Stimulated activated CD8-positive, alpha-beta memory T cell treated with anti-CD3 and anti-CD28 coated beads, Interleukin-15, amount 100 ng/mL, for 24 hours (primary cell): ENCODE measurements at regions not wholly inside any gene's neighbourhood (a gene's known extent, or its start where the extent isn't known, plus 50 kb on each side); places are given as distances from the start of the nearest gene placed in this dataset.
"Not testable (repeated sequence)": the region's sequence is repeated elsewhere in the genome, so short reads cannot be mapped to it uniquely, and the experiment has no call there.

Experiments
- DNase-seq: peaks from one replicate; pipeline ENCODE4 v3.0.0-alpha.2; 2020; ENCODE audit warnings: low read depth

DNA sequence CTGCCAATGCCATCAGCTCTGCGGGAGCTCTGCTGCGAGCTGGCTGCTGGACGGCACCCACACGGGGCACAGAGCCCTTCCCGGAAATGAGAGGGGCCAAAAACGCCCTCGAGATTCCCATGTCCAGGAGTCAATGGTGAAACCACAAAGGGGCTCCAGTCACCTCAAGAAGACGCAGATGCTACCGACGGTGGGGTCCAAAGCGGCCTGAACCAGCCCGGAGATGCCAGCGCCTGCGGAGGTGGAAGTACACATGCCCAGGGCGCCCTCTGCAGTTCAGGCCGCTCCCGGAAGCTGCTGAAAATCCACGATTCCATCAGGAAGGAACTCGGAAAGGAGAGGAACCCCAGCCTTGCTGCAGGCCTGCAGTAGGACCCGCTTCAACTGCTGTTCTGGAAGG lies 82.4 kb upstream of the SELENOP start:
- DNase-seq: no peak

DNA sequence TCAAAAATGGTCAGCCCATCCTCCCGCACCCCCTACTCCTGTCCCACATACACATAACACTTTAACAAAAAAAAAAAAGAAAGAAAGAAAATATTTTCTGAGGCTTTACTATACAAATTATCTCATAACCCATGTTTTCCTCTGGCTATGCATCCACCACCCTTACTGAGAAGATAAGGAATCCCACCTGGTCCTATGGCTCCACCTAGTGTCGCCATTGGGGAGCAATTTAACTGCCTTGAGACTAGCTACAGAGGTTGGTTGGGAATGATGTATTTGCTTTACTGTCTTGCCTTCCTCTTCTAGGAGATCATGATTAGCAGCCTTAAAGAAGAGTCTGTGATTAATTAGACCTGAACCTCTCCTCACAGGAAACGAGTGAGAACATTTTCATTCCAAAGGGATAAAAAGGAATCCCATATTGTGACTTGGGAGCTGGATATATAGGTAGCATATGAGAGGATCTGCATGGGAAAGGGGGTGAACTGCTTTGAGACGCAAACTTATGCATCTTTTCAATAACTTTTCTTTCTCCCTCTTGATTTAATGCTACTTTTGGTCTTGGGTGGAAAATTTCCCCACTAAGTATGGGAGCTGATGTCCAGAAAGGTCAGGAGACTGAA lies 77.7 kb upstream of the SELENOP start:
- DNase-seq: peak; percentile 20

DNA sequence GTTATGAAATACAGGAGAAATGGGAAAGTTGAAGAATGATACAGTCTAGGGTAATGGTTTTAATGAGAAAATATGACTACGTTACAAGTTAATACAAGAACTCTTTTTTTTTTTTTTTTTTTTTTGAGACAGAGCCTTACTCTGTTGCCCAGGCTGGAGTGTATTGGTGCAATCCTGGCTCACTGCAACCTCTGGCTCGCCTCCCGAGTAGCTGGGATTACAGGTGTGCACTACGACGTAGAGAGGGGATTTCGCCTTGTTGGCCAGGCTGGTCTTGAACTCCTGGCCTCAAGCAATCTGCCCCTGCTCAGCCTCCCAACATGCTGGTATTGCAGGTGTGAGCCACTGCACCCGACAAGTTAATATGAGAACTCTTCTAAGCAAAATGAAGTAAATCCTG lies 77.1 kb upstream of the SELENOP start:
- no peak for DNase-seq

DNA sequence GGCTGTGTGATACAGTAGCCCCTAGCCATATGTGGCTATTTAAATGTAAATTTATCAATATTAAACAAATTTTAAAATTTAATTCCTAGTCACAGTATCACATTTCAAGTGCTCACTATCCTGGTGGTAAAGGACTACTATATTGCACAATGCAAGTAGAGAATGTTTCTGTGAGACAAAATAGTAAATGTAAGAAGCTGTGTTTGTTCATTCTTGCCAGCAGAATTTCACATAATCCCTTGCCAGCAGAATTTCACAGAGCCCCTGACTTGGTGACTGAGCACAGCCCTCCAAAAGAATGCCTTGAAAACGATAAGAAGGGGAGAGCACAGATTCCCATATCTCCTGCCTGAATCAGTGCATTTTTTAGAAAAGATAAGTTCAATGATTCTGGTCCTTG lies 75.9 kb upstream of the SELENOP start:
- DNase-seq: no peak

DNA sequence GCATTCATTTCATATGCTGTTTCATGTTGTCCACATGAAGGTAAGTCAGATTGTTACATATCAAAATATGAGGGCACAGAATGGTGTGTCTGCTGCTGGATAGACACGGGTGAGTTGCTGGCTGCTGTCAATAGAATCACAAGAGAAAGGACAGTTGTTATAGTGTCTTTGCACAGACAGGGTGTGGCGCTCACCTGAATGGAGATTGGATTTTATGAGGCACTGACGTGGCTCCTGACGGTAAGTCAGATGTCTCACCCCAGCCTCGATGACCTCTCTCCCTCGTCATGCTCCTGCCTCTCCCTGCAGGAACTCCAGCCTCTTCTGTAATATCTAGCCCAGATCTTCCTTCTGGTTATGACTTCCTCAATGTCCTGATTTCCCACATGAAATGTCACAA lies 75.4 kb upstream of the SELENOP start:
- no peak for DNase-seq

DNA sequence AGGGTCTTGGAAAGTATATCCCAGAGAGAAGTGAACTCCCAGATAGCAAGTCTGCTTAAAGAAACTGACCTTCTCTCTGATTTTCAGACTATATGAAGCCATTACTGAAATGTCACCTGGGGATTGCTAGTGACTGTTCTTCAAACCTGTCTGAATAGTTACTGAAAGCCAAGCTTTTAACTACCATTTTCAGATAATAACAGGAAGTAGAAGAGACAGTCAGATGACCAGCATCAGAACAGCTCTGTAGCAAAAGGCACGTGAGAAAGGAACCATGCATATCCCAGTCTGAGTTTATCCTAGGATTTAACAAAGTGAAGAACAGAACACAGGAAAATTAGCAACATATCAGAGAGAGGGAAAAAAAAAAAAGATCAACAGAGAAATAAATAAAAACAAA lies 74.9 kb upstream of the SELENOP start:
- DNase-seq: no peak

DNA sequence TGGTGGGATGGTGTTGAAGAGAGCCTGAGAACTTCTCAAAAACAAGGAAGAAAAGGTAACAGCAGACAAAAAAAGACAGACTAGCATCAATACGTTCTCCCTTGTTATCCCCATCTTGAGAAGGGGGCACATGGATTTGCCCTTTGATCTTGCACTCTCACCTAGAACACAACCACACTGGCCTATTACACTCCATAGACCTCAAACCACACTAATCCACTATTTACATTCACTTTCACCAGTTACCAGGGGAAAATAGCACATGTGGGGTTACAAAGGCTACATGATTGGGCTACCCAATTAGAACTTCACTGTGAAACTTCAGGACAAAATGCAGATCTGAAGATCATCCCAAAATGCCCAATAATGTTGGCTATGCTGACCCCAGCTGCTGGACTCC lies 72.6 kb upstream of the SELENOP start:
- no peak for DNase-seq

DNA sequence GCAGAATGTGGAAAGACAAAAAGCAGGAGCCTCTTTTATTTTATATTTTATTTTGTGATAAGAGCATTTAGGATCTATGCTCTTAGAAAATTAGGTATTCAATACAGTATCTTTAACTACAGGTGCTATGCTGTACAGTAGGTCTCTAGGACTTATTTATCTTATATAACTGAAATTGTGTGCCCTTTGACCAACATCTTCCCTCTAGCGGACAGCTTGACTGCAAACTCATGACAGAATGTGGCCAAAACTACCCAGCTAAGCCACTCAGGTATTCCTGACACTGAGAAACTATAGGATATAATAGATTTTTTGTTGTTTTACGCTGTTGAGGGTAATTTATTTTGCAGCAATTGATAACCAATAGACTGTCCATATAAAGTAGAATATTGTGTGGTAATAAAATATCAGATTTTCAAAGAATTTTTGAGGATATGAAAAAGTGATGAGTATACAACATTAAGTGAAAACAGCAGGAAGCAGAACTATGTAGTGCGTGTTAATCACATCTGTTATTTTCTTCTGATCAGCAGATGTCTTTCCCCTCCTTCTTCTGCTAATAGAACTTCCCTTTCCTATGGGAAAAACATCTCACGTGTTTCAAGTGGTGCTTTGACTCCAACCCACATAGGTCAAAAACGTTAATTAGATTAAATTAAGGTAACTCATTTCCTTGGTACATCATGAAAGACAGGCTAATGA lies 69.9 kb upstream of the SELENOP start:
- no peak for DNase-seq

DNA sequence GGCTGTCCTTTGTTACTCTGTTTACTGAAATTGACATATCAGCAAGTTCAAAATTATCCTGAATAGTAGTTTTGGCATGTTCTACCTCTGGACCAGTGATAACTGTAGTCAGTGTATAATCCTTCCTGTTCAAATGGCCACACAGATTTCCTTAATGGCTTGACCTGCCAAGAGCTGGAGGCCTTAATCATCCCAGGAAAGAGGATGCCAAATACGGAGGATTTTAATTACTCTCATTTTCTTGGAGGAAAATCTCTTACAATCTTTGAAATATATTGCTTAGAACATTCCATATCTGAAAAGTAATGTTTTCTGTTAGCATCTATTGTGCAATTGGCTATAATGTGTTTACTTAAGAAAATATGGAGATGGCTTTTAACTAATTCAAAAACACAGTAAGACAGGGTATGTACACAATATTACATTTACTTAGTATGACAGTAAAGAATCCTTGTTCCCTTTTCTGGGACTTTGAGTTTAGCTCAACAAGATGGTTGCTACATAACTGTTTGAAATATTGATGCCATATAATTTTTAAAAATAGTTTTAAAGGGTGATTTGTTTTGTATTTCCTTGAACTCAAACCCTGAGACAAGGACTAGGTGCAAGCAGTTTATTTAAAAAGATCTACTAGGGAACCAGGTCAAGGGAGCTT lies 68.9 kb upstream of the SELENOP start:
- no peak for DNase-seq

DNA sequence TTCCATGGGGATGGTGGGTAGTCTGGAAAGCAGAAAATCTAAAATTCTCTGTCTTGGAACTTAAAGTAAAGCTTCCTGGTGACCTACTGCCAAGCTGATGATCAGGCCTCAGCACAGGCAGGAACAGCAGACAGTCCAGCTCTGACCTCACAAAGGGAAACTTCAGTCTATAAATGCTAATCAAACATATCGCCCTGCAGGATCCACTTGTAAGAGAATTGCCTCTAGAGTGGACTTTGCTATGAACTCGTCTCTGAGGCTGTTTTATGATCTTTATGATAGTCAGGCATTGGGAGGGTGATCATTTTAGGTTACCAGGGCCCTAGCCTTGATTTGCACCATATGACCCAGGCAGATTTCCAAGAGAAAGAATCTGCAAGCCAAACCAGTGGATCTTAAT lies 67.6 kb upstream of the SELENOP start:
- DNase-seq: no peak

DNA sequence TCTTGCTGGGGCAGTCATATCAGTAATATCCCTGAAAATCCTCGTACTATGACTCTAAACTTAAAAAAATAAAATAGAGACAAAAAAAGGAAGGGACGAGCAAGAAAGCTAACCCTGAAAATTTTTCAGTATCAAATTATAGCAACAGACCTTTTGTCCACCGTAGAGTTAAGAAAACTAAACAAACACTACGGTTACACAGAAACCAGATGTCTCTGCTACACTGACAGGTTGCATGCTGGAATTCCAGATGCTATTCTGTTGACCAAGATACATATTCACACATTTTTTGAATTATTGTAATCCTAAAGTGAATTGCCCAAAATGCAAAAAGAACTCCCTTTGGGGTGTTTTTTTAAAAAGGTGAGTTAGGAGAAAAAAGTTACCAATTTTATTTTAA lies 66.9 kb upstream of the SELENOP start:
- no peak for DNase-seq

DNA sequence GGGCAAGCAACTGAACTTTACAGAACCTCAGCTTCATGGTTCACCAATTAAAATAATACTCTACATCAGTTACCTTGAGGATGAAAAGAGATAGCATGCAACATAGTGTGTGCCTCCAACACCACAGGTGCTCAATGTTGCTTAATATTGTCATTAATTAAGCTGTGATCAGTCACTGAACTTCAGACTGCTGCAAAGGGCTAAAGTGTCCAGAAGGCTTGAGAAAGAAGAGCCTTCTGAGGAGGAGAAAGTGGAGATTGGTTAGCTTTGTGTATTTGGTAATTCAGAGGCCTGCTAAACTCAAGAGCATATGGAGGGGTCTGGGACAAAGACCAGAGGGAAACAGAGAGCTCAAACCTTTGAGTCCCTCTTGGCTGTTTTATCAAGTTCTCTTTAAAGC lies 66.3 kb upstream of the SELENOP start:
- no peak for DNase-seq

DNA sequence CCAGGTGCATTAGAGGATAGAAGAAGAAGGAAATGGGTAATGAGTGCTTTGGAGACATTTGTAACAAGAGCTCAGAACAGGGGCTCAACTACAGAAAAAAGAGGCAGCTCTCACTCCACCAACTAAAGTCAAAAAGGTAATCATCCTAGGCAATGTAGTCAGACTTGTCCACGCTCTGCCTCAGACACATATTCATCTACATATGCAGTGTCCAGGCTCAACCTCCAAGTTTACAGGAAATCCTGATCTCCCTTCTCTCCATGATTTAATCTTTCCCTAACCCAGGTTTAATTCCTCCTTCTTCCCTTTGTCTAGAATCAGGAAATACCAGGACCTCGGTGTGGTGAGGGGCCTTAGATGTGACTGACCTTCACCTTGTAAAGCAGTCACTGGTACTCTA lies 65.7 kb upstream of the SELENOP start:
- no peak for DNase-seq

DNA sequence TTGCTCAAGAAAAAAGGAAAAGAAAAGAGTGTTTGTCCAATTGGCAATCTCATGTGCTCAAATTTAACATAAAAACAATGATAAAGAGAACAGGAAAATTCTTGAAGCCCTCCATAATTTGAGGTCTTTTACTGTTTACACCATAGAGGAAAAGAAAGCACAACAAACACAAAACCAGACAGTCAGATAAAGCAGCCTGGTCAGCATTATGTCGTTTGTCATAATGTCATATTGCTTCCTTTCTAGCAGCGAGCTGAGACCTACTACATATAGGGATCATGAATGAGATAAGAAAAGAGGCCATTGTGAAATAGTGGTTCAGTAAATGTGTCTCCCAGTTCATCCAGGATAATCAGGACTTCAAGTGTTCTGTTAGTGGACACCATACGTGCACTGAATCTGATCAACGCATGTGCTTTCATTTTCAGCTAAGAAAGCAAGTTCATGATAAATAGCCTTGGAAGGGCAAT lies 64.7 kb upstream of the SELENOP start:
- DNase-seq: no peak

DNA sequence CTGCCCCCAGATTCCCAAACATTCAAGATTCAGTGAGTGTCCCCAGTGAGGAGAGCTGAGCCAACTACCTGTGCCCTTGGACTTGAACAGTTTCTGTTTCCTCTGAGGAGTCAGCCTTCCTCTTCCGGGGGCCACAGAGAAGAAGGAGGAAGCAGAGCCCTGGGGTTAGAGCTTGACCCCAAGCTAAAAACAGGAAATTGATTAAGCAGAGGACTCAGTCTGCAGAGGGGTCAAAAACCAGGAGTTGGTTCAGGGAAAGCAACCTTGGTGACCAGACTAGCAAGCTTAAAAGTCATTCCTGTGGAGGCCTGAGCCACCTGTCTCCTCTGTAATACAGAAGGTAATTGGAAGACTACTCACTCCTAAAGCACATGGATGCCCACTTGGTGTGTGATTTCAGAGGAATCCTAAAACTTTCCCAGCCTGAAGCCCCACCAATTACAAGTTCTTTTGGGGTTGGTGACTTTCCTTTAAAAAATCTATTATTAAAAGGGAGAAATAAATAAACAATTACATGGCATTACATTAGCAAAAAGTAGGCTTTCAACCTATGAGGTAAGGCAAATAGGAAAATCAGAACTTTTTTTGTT lies 64.2 kb upstream of the SELENOP start:
- DNase-seq: no peak

DNA sequence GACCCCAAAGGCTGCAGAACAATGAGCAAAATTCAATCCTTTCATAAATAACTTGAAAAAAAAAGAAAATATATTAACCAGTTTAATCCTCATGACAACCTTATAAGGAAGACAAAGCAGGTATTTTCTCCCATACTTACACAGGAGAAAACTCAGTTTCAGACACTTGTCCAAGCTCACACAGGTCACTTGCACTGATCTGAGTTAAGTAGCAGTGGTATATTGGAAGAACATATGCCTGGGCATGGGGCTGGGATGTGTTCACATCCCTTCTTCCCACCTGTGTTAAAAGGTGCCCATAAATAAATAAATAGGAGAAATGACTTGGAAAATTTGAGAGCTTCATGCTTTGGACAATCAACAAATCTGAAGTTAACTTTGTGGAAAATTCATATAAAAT lies 63.5 kb upstream of the SELENOP start:
- no peak for DNase-seq

DNA sequence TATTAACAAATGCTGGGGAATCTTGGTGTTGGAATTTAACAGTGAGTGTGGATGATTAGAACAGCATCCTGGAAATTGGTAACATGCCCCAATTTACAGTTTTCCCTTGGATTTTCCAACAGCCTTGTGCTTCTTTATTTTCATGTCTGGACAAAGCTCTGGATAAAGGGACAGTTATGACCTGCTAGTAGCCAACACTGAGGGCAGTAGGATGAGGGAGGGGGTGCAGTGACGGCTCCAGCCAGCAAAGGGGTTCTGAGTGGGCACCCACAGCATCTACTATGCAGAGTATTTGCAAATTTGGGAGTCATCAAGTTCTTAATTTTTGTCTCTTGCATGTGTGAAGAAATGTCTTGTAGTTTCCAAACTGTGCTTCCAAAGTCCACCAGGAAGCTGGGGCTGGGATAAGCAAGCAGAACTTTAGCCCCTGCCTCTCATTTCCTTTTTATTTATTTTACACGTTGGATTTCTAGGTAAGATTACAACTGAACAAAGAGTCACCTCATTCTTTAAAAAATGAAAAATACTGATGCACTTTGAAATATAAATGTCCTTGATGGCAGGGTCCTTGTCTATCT lies 63.0 kb upstream of the SELENOP start:
- no peak for DNase-seq

DNA sequence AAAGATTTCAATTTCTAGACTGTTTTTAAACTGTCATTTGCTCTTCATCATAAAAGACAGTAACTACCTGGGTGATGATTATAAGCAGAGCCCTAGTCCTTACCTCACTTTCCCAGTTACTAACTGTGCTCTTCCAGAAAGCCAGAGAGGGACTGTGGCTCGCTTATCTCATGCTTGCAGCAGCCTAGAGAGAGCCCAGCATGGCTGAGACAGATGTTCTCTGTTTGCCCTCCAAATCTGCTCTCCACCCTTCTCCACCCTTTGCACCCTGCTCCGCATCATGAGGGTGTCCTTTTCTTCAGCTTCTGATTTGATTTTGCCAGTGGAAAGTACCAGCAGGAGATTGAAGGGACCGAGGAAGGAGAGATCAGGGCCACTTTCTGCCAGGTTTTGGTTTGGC lies 61.2 kb upstream of the SELENOP start:
- no peak for DNase-seq

DNA sequence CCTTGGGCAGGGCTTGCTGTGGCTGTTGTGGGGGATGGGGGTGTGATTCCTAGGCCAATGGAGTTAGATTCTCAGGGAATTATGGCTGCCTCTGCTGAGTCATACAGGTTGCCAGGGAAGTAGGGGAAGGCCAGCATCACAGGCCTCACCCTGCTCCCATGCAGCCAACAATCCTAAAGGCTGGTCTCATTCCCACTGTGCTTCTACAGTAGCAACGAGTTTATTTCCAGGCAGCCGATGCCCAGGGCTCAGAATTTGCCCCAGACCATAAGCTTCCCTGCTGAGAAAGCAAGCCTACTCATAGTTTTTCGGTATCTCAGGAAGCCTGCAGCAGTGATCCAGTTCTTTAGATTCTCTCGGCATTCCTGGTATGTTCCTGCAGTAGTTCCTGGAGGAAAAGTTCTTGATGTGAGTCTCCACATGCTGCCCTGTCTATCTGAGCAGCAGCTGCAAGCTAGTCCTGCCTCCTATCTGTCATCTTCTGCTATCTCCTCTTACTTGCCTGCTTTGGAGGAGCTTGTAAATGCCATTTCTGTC lies 59.3 kb upstream of the SELENOP start:
- DNase-seq: no peak

DNA sequence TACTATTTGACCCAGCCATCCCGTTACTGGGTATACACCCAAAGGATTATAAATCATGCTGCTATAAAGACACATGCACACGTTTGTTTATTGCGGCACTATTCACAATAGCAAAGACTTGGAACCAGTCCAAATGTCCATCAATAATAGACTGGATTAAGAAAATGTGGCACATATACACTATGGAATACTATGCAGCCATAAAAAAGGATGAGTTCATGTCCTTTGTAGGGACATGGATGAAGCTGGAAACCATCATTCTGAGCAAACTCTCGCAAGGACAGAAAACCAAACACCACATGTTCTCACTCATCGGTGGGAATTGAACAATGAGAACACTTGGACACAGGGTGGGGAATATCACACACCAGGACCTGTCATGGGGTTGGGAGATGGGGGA lies 56.7 kb upstream of the SELENOP start:
- DNase-seq: not testable (repeated sequence)

DNA sequence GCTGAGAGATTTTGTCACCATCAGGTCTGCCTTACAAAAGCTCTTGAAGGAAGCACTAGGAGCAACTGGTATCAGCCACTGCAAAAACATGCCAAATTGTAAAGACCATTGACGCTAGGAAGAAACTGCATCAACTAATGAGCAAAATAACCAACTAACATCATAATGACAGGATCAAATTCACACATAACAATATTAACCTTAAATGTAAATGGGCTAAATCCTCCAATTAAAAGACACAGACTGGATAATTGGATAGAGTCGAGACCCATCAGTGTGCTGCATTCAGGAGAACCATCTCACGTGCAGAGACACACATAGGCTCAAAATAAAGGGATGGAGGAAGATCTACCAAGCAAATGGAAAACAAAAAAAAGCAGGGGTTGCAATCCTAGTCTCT lies 53.1 kb upstream of the SELENOP start:
- not testable (repeated sequence) for DNase-seq
